ENCODE measurements at regions not wholly inside any gene's neighbourhood (a gene's known extent, or its start where the extent isn't known, plus 50 kb on each side); places are given as distances from the start of the nearest gene placed in this dataset.

- no peak for DNase-seq
Observed at GRCh38 chr11:109109150-109109549, 312.8 kb upstream of the C11orf87 start.

- DNase-seq, result no peak
Observed at GRCh38 chr11:109109571-109110315, 312.2 kb upstream of the C11orf87 start.

GRCh38 chr11:109112261-109112660 lies 309.7 kb upstream of the C11orf87 start:
- no peak for DNase-seq

GRCh38 chr11:109112821-109113280 lies 309.1 kb upstream of the C11orf87 start:
- peak; percentile 38 for DNase-seq

- no peak for DNase-seq
Observed at GRCh38 chr11:109120341-109120740, 301.6 kb upstream of the C11orf87 start.

GRCh38 chr11:109121173-109121932 lies 300.6 kb upstream of the C11orf87 start:
- no peak for DNase-seq

- peak; percentile 22 for DNase-seq
Observed at GRCh38 chr11:109123816-109124787, 297.9 kb upstream of the C11orf87 start.

GRCh38 chr11:109130910-109131309 lies 291.1 kb upstream of the C11orf87 start:
- no peak for DNase-seq

GRCh38 chr11:109132539-109132938 lies 289.5 kb upstream of the C11orf87 start:
- no peak for DNase-seq

GRCh38 chr11:109133159-109133558 lies 288.8 kb upstream of the C11orf87 start:
- peak; percentile 38 for DNase-seq

GRCh38 chr11:109135627-109136026 lies 286.4 kb upstream of the C11orf87 start:
- no peak for DNase-seq

GRCh38 chr11:109138196-109138595 lies 283.8 kb upstream of the C11orf87 start:
- no peak for DNase-seq

- no peak for DNase-seq
Observed at GRCh38 chr11:109140426-109140825, 281.6 kb upstream of the C11orf87 start.

GRCh38 chr11:109140857-109141515 lies 281.0 kb upstream of the C11orf87 start:
- peak; percentile 22 for DNase-seq

GRCh38 chr11:109145287-109145686 lies 276.7 kb upstream of the C11orf87 start:
- no peak for DNase-seq

- no peak for DNase-seq
Observed at GRCh38 chr11:109147726-109148125, 274.3 kb upstream of the C11orf87 start.

- DNase-seq, result no peak
Observed at GRCh38 chr11:109148669-109149068, 273.3 kb upstream of the C11orf87 start.

GRCh38 chr11:109150581-109150980 lies 271.4 kb upstream of the C11orf87 start:
- DNase-seq, result no peak

GRCh38 chr11:109153836-109154235 lies 268.2 kb upstream of the C11orf87 start:
- DNase-seq, result peak; percentile 63

- no peak for DNase-seq
Observed at GRCh38 chr11:109155291-109155690, 266.7 kb upstream of the C11orf87 start.

- no peak for DNase-seq
Observed at GRCh38 chr11:109165035-109165434, 257.0 kb upstream of the C11orf87 start.

GRCh38 chr11:109166441-109166840 lies 255.5 kb upstream of the C11orf87 start:
- DNase-seq, result no peak

Data from DMS79 (cell line).